Stimulated activated CD4-positive, alpha-beta T cell treated with anti-CD3 and anti-CD28 coated beads, Interleukin-1b, Interleukin-23, amount 100 ng/mL, for 24 hours (primary cell): ENCODE measurements at regions not wholly inside any gene's neighbourhood (a gene's known extent, or its start where the extent isn't known, plus 50 kb on each side); places are given as distances from the start of the nearest gene placed in this dataset.

Experiments
- DNase-seq, 4 experiments: peaks; one replicate each; pipeline ENCODE4 v3.0.0-alpha.2; 2020; ENCODE audit warnings: low read depth in 4 of 4, low spot score in 1 of 4

DNA sequence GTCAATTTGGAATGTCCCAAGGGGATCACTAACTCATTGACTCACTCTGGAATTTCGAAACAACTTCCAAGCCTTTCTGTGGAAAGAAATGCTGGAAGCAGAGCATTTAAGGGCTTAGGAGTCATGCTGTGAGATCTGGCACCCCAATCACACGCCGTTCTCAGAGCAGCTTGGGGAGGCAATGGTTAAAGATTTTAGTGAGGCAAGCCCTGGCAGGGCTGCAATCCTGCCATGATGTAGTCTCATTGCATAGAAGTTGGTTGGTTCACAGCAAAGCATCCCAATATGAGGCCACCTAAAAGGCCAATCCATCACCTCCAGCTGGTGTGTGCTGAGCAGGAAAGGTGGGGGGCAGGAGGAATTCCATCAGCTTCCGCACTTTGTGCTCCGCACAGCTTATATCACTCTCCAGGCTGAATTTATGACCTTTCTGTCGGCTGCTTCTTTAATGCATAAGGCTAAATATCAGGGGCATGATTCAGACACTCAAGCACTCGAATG is 1043.9 kb upstream of the POU3F3 start:
- DNase-seq, result no peak

DNA sequence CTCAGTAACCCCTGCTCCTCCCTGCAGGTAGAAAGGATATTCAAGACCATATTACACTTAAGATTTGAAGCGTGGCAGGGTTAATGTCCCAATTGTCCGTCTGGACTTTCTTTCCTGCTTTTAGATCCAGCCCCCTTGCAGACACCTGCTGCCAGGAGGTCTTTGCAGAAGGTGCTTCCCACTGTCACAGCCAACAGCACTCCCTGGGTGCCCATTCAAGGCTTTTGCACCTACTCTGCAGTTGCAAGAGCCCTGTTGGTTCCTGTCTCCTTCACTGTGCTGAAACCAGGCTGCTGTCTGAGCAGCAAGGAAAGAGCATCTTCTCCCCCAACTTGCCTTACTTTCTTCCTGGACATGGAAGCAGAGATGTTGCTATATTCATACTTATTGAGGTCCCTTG is 1043.0 kb upstream of the POU3F3 start:
- DNase-seq, result no peak

DNA sequence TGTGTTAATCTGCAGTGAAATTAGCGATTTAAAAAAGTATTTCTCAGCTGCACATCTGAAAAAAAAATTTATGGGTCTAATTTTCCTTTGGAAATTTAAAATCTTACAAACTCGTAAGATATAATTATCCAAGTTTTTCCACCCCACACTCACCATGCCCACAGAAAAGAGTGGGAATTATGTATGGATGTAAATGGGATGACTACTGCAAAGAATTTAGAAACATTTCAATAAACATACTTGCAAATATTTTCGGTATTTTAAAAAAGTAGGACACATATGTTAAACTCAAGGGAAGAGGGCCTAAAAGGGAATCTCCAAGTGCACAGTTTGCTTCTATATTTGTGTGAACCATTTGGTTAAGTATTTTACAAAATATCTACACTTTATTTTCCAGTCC is 1039.9 kb upstream of the POU3F3 start:
- no peak for DNase-seq

DNA sequence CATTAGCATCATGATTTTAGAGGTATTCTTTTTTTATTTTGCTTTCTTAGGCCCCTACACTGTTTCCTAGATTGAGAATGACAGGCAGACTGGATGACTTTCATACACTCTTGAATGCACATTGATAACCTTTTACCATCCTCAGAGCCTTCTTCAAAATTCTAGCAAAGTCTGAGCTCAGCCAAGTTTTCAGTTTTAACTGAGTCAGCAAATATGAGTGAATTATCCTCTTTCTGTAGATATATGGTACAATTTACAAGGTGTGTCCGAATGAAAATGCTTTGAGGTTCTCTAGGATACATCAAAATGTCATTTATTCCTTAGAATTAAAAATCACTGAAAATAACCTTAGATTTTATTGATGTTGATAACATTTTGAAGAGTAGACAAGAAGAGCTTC is 1038.2 kb upstream of the POU3F3 start:
- no peak for DNase-seq

DNA sequence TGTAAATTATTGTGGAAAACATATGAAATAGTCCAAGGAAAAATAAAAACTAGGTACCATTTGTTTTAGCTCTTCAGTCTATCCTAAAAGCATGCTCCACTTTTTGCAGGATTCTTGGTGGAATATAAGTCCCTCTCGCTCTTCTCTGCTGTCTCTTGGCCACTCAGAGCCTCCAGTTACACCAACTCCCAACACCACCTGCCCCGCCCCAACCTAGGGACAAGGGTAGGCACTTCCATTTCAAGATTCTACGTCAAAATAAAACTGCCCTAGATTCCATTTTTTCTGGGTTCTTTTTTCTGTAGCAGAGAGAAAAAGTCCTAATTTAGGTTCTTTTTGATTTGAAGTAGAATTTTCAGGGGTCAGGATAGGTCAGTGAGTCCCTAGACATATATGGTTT is 1036.2 kb upstream of the POU3F3 start:
- DNase-seq, result no peak

DNA sequence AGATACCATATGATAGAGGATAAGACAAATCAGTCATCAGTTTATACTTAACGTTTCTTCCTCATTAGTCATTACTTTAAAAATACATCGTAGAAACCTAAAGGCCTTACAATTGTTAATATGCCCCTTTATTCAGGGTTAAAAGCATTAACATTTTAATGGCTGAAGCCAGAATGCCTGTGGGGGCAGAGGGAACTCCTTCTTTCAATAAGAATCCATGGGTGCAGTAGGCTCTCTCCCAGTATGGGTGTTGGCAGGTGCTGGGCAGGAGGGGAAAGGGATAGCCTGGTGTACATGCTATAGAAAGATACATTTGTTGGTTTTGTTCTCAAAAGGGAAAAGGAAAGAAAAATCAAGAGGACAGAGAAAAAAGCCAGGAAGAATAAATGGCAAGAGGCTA is 1035.7 kb upstream of the POU3F3 start:
- DNase-seq, result no peak

DNA sequence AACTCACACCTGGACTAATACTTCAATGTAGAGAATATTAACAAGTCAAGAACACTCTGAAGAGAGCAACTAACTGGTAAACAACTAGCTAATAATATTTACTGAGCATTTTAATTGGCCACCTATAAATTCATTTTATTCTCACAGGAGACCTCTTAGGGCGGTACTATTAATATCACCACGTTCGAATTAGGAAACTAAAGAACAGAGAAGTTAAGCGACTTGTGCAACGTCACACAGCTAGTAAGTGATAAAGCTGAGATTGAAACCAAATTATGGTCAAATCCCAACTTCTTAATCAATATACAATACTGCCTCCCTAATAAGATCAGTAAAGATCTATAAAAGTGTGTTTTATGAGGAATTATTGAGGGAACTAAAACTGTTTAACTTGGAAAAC is 1034.3 kb upstream of the POU3F3 start:
- no peak for DNase-seq

DNA sequence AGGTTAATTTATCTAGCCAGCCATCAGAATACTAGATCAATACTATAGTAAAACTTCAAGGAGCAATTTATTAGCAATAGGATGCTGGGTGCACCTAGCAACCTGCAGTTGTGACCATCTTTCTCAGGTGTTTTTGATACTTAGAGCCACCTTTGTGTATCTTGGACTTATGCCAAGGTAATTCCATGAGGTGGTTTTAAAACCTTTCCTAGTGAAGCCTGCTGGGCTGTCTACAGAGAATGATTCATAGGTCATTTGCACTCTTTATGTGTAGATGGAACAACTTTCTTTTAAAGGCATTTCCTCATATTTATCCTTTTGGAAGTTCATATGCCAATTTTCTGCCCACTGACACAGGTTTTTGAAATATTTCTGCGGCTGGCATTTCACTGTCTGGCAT is 1030.1 kb upstream of the POU3F3 start:
- no peak for DNase-seq

DNA sequence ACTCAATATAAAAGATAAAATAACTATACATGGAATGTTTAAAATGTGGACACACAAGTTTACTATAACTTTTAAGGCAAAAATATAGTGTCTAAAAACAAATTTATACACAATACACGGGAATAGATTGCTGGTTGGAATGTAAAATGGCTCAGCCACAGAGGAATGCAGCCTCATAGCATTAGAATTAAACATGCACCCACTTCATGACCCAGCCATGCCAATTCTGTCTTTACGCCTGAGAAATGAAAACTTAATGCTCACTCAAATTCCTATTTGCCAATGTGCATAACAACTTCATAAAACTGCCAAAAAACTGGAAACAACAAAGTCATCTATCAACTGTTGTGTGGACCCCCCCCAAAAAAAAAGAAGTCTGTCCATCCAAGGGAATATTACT is 1006.6 kb upstream of the POU3F3 start:
- DNase-seq, result no peak

DNA sequence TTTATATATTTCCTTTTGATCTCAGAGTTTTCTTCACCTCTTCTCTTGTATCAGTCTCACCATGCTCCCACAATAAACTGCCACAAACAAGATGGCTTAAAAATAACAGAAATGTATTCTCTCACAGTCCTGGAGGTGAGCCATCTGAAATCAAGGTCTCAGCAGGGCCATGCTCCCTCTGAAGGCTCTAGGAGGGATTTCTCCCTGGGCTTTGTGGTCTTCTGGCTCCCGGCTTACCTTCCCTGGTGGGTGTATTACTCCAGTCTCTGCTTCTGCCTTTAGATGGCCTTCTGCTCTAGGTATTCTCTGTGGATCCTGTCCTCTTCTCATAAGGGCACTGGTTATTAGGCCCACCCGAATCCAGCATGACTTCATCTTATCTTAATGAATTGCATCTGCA is 994.7 kb upstream of the POU3F3 start:
- DNase-seq, result no peak

DNA sequence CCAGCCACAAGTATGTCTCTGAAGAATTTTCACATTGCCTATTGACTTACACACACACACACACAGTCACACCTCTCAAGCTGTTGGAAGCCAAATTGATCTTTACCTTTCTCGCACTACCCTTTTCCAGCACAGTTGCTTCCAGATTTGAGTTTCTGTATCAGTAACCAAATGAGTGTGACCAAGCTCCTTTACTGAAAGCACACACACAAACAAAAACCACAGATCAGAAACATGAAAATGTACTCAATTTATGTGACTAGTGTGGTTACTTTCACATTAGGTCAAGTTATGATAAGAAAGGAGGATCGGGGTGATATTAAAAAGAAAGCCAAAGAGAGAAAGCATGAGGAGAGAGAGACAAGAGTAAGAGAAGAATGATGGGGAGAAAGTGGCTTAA is 993.9 kb upstream of the POU3F3 start:
- no peak for DNase-seq

DNA sequence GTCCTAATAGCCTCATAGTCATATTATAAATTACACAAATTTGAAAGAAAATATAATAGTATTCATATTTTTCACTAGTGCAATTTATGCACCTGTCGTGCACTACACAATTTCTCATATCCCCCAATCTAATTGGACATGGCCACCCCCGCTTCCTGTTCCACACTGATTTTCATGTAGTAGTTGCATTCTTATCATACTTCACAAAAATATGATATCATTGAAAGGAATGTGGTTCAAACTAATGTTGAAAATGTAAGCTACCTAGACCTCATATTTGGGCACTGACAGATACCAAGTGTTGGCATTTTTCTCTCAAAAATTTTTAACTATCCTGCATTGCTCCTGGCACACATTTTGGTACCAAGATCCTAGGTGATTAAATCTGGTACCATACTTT is 985.5 kb upstream of the POU3F3 start:
- DNase-seq, result no peak

DNA sequence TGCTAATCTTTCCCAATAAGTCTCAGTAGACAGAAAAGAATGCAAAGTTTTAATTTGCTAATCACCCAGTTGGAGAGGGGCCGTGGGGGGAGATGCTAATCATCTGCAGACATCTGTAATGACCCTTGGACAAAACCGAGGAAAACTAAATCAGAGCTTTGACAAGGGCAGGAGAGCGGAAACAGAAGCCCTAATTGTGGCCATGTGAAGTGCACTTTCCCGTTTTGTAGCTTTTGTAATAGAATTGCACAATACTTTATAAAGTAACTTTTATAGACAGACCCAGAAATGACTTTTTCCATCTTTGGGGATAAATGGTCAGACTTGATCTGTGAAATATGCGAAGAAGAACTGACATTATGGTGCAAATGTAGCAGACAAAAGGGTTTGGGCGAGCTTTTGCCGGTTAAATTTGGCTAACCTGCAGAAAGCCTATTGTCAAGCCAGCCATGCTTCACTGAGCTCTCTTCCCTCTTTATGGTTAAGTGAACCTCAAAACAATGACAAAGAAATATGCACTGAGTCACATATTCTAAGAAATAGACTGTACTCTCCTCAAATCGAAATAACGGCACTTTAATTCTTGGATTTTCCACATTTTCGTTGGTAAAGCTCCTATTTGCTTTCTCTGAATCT is 980.1 kb upstream of the POU3F3 start:
- DNase-seq, result no peak

DNA sequence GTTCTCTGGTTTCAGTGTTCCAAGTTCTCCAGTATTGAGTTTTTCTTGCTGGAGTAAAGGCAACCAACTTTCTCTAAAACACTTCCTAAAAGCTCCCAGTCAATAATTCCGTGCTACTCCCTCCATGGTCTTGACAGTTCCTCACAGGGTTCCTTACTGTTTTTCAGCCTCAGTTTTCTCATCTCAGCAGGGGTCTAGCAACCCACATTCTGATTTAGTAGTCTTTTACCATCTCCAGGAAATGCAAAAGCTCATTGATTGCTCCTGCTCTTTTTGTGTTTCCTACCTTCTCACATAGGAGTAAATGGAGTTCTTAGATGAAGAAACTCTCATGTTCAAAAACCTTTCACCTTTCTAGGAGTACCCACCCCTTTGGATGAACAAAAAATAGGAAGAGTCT is 978.8 kb upstream of the POU3F3 start:
- no peak for DNase-seq

DNA sequence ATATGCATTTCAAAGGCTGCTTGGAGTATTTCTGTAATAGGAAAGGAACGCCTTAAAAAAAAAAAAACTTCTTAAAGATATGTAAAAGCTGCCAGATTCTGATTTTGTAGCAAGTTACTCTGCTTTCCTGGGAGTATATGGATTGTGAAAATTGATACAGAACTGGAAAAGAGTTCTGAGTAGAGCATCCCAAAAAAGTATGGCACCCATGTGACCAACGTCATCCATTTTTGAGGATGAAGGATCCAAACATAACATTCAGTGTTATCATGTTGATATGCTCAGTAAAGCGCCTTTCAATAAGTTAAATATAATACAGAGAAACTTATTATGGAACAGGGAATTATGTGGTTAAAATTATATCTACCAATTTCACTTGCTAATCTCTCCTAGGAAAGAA is 978.4 kb upstream of the POU3F3 start:
- DNase-seq, result no peak

DNA sequence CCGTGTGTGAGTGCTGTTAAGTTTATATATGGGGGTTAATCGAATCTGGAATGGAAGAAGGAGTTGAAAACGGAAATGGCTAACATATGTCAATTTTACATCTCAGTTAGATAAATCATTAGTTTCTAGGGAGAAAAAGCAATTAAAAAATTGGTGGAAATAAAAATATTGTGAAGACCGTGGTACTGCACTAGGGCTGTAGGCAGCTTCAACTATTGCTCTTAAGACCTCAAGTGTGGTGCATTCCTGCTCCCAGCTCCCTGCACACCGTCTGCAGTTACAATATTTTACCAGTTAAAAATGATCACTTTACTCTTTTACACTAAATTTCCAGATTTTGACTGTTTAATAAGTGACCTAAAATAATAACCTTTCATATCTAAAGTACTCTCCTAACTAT is 977.3 kb upstream of the POU3F3 start:
- DNase-seq, result no peak

DNA sequence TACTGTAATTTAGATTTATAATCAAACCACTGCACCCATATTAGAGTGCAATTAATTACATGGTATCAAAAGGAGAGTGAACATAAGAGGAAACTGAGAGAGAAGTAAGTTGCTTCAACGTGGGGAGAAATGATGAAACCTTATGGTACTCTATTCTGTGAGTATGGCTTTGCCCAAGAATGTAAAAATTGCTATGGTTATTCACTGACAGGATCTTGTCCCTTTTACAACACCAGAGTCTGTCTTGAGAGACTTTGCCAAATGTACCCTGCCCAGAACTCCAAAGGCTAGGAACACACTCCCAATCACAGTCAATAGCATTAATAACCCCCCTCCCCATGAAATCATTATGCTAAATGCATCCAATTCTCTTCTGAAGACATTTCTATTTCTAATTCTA is 974.8 kb upstream of the POU3F3 start:
- DNase-seq, result no peak

DNA sequence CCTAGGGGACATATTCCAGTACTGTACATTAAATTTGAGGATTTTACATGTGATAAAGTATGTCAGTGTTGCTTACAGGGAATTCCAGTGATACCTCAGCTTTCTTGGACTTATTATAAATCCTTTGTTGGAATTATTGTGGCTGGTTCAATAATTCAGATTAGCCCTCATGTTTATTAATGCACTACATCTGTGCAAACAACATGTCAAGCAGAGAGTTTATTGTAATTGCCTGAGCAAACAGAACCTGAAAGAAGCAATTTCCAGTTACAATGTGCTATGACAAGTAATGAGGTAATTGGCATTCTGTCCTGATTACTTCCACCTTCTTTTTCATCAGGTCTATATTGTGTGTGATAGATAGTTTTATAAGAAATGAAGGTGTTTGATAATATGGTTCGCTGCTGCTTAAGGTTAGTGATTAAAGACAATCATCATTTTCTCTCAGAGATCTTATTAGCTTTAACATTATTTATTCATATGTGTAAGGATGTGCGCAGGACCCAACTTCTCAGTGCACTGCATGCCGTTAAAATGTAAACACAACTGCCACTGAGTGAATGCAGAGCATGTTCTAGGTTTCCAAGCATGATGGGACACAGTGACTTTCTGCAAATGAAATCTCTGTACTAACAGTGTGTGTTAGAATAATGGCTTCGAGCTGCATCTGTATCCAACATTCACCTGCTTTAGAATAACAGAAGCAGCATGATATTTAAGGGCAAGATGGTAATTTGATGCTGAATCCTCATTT is 973.7 kb upstream of the POU3F3 start:
- DNase-seq, result no peak

DNA sequence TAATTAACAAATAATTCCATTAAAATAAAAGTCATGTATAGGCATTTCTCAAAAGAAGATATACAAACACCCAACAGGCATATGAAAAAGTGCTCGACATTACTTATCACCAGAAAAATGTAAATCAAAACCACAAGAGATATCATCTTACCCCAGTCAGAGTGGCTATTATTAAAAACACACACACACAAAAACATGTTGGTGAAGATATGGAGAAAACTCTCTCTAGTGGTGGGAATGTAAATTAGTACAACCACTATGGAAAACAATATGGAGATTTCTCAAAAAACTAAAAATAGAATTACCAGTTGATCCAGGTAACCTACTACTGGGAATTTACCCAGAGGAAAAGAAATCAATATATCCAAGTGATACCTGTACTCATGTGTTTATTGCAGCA is 966.3 kb upstream of the POU3F3 start:
- no peak for DNase-seq

DNA sequence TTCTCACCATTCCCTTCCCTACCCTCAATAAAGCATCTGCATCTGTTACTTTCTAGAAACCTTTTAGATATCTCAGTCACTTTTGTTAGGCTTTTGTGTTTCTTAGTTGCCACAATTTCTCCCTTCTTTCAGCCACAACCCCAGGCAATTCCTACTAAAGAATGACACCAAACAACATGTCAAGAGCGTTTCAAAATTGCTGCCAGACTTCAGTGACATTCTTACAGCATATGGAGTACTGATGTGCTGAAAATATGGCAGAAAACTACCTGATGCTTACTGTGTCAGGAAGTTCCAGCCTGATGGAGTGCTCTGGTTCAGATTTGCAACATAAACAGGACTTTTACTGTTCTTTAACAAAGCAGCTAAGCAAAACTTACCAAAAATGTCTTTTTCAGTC is 957.7 kb upstream of the POU3F3 start:
- DNase-seq, result no peak

DNA sequence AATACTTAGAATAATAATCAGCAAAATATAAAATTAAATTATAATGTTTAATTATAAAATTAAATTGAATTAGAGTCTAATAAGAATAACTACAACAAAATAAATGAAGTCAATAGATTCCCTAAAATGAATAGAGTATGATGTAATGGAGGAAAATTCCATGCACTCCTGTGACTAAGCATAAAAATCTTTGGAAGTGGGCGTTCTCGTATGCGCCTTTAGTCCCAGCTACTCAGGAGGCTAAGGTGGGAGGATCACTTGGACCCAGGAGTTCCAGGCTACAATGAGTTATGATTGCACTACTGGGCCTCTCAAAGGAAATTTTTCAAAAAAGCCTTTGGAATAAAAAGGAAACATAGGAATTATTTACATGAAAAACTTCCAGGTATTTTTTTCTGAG is 955.4 kb upstream of the POU3F3 start:
- no peak for DNase-seq

DNA sequence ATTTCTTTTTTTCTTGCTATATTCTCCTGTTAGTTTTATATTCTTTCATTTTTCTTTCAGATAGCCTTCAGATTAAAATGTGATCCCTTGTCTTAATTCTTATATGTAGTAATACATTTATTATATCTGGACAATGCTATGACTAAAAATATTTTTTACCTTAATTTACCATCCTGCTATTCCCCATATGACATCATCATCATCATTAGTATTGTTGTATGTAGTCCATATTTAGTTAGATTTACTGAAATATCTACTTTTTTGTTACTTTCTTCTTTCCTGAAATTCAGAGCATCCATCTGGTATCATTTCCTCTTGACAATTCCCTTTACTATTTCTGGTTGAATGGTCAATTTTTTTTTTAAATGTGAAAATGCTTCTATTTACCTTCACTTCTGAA is 951.6 kb upstream of the POU3F3 start:
- no peak for DNase-seq

DNA sequence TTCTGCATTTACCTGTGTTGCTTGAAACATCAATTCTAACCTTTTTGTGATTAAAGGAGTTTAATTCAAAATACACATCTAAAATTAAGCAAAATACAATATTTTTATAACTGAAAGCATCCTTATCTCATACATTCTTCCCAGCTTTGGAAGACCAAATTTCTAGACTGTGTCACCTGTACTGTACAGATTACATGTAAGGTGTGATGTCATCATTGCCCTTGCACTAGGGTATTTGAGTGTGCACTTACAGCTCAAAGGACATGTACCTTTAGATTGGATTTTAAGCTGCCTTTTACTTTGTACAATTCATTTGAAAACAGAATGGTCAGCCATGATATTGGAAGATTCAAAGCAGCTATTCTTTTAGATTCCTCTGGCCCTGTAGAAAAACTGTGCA is 932.8 kb upstream of the POU3F3 start:
- DNase-seq, result no peak
